ENCODE measurements at regions not wholly inside any gene's neighbourhood (a gene's known extent, or its start where the extent isn't known, plus 50 kb on each side); places are given as distances from the start of the nearest gene placed in this dataset.

DNA sequence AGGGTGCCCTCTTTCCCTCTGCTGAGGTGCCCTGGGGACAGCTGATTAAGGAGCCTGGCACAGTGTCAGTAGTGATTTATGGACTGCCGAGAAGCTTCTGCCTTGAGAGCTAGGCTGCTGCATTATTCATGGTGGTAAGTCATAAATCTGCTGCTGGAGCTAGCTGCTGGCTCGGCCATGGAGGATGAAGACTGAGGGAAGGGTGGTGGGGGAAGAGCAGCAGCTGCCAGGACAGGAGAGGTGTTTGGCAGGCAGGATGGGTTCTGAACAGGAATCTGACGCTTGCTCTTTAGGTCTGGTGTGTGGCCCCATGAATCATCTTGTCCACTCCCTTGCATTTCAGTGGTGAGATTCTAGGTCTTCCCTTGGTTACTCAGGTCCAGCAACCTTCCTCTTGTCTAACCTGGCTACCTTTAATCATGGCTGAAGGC lies 296.3 kb downstream of the DYSF start:
- peak; percentile 60 for DNase-seq

DNA sequence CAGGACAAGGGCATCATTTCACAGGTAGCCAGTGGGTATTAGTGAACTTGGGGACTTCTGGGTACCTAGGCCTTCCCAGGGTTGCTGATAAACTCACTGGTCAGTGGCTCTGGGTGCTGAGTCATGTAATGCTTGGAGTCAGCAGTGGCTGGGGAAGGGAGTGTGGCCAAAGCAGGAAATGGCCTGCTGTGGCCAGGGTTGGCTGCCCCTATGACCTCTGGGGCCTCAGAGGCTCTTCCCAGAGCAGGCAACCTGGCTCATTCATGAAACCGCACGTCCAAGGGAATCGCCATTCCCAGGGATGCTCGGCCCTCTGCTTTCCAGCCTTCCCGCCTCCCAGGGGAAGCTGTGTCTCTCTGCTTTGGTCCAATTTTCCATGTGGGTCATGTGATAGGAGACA lies 294.9 kb downstream of the DYSF start:
- no peak for DNase-seq

DNA sequence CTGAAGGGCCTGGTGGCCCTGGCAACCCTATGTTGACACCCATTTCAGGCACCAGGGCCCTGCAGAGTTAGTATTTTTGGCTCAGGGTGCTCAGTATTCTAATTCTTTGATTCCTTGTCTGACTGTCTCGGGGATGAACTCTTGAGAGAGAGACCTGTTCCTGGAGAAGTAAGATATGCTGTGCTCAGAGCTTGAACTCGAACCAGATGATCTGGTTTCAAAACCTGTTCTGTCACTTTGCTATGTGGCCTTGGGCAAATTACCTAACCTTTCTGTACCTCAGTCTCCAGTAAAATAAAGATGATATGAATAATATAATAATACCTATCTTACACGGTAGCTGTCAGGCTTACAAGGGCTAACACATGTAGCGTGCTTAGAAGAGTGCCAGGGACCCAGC lies 294.2 kb downstream of the DYSF start:
- peak; percentile 59 for DNase-seq

DNA sequence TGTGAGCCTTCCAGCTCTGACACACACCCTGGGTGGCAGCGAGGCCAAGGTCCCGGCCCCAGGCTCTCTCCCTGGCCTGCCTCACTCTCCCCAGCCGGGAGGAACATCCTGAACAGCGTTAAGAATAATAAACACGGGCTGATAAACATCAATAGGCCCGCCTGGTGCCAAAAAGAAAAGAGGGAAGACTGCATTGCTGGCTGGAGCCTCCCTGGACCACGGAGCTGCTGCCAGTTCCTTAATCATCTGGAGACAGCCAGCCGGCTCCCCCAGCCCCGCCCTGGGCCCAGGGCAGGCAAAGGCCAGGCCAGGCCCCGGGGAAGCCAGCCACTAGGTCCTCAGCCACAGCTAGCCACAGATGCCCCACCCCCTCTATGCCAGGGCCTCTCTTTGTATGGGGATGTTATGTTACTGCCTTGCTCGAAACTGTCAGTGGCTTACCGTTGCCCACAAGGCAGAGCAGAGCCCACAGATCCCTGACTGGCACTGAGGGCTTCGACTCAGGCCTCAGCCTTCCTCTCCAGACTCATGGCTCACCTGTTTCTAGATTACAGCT lies 293.7 kb downstream of the DYSF start:
- peak; percentile 51 for DNase-seq

DNA sequence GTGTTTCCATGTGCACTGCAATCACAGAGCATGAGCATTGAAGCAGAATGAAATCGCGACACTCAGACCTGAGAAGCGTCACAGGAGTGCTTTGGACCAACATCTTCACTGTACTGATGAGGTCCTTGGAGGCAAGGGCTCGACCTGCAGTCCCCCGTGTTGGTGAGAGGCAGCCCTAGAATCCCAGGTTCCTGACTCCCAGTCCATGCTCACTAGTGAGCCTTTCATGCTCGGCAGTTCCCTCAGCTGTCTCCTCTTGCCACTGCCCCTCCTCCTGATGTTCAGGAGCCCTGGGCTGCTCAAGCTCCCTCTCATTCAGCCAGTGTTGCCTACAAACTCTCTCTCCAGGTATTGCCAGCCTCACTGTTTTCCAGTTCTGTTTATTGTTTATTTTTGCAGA lies 291.4 kb downstream of the DYSF start:
- no peak for DNase-seq

DNA sequence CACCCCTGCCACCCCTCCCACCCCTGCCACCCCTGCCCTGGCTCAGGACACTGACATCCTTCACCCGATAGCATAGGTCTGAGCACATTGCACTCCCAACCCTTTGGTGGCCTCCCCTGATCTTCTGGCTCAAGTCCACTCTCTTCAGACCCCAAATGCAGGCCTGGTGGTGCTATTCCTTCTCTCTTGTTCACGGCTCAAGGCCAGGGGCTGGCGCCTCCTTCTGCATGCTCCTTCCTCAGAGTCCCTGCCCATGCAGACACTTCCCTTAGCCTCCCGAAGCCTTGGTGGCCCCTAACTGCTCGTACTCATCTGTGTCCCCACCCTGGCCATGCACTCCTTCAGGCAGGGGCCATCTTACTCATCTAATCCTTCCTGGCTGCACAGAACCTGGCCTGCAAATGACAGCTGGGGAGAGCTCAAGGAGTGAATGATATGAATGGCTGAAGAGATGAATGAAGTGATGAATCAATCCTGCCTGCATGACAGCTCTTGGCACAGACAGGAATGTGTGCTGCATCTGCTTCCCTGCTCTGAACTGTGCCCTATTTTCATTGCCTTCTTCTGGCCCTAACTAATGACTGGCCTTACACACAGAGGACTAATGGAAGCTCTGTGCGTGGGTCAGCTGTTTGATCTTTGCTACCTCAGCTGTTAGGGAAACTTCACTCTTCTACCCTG lies 290.8 kb downstream of the DYSF start:
- DNase-seq = no peak

DNA sequence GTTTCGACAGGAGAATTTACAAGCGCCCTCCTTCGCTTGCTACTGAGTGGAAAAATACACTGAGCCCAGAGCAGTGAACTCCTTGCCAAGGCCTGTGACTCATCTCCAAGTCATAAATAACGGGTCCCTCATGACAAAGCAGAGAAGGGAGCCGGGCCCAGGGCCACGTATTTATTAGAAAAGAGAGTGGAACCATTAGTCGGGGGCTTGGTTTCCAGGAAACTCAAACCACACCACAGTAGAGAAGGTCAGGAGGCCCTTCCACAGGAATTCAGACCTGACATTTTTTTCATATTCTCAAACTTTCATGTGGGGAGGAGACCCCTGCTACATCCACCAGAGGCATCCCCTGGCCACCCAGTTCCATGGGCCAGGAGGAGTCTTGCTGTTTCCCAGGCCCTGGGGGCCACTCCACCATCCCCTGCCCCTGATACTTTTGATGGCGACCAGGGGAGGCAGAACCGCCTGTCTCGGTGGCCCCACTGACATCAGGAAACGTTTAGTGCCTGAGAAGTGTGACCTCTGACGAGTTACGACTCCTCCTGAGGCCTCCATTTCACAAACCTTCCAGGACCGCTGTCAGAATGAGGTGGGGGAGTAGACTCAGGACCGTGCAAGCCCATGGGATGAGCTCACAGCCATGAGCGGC lies 289.7 kb downstream of the DYSF start:
- no peak for DNase-seq

DNA sequence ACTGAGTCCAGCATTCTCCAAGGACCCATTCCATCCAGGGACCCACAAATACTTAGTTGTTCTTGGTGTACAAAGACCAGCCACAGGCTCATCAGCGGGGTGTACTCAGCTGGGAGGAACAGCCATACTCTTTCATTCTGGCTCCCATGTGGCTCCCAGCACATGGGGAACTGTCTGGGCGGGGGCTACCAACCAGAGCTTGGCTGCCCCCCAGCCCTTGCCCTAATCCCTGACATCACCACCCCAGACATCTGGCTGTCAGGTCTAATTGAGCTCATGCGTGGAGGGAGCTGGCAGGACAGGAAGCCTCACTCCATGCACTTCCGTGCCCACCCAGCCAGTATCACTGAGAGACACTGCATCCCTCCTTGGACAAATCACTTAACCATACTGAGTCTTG lies 283.6 kb downstream of the DYSF start:
- DNase-seq = no peak

DNA sequence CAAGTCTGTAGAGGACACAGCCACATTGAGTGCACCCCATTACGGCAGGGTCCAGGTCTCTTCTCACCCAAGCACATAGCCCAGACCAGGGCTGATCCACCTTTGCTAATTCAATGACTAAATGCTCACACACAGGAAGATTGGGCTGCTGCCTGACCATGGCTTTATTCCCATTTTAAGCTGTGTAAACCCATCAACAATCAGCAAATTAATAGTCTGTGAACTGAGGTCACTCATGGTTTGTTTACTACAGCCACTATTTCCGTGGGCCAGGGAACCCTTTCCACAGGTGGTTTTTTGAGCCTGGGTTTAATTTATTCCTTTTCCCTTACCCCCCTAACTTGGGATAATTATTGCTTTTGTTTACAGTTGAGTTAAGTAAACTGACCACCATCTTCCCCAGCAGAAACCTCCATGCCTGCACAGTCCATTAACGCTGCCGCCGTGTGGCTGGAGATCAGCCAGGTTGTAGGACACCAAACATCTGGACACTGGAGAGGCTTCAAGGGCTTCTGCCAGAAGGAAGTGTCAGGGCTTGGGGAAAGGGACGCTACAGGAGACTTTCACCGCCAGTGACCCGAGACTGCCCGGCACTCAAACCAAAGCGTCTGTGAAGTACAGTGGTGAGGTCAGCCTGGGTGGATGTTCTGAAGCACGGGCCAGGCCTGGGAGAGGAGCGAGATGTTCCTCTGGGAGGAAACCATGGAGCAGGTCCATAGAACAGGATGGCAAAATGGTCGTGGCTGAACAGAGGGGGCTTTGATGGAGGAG lies 282.9 kb downstream of the DYSF start:
- DNase-seq = peak; percentile 36

Measured in NCI-H510A treated with DMSO at 0.1 percent for 48 hours (cell line).